Activated T-cell treated with anti-CD3 and anti-CD28 coated beads, Interleukin-2, amount 50 U/mL, for 48 hours (primary cell): ENCODE measurements at regions not wholly inside any gene's neighbourhood (a gene's known extent, or its start where the extent isn't known, plus 50 kb on each side); places are given as distances from the start of the nearest gene placed in this dataset.

Experiments
- DNase-seq, 2 experiments: peaks; one replicate each; pipeline ENCODE4 v3.0.0-alpha.2; 2020

- no peak for DNase-seq
Measured at GRCh38 chr15:62591842-62592838, 427.1 kb upstream of the C2CD4B start.

- DNase-seq = no peak
Measured at GRCh38 chr15:62592920-62593319, 427.8 kb upstream of the C2CD4B start.

- DNase-seq = no peak
Measured at GRCh38 chr15:62593681-62594399, 428.8 kb upstream of the C2CD4B start.

- DNase-seq = no peak
Measured at GRCh38 chr15:62598217-62598616, 433.1 kb upstream of the C2CD4B start.

- no peak for DNase-seq
Measured at GRCh38 chr15:62599791-62600777, 435.0 kb upstream of the C2CD4B start.

- no peak for DNase-seq
Measured at GRCh38 chr15:62601777-62602545, 436.9 kb upstream of the C2CD4B start.

- no peak for DNase-seq
Measured at GRCh38 chr15:62603742-62604141, 438.7 kb upstream of the C2CD4B start.

- no peak for DNase-seq
Measured at GRCh38 chr15:62605282-62605681, 437.3 kb upstream of the TPM1 start.

GRCh38 chr15:62606376-62607113, 436.0 kb upstream of the TPM1 start:
- DNase-seq = no peak

- DNase-seq = no peak
Measured at GRCh38 chr15:62607114-62607462, 435.5 kb upstream of the TPM1 start.

- DNase-seq = no peak
Measured at GRCh38 chr15:62607643-62608042, 434.9 kb upstream of the TPM1 start.

GRCh38 chr15:62608369-62608768, 434.2 kb upstream of the TPM1 start:
- DNase-seq = no peak

- no peak for DNase-seq
Measured at GRCh38 chr15:62610265-62610869, 432.2 kb upstream of the TPM1 start.

- no peak for DNase-seq
Measured at GRCh38 chr15:62611002-62611401, 431.5 kb upstream of the TPM1 start.

GRCh38 chr15:62612183-62612733, 430.3 kb upstream of the TPM1 start:
- DNase-seq = no peak

GRCh38 chr15:62612771-62613170, 429.8 kb upstream of the TPM1 start:
- DNase-seq = no peak

- no peak for DNase-seq
Measured at GRCh38 chr15:62616746-62617145, 425.8 kb upstream of the TPM1 start.

GRCh38 chr15:62617741-62618140, 424.8 kb upstream of the TPM1 start:
- DNase-seq = no peak

GRCh38 chr15:62618432-62618831, 424.1 kb upstream of the TPM1 start:
- DNase-seq = no peak

GRCh38 chr15:62618846-62619504, 423.6 kb upstream of the TPM1 start:
- DNase-seq = no peak
